H9 (cell line): ENCODE measurements at regions not wholly inside any gene's neighbourhood (a gene's known extent, or its start where the extent isn't known, plus 50 kb on each side); places are given as distances from the start of the nearest gene placed in this dataset.

ENCODE experiments used
- DNase-seq: peaks from one replicate; pipeline ENCODE4 v3.0.0-alpha.2; 2017
- H2AFZ ChIP-seq: one replicate; pipeline ENCODE4 v1.6.1; 2013; ENCODE audit warnings: mild to moderate bottlenecking, low read length, control low read depth, moderate library complexity
- H2AK5ac ChIP-seq: 2 replicates; pipeline ENCODE4 v1.6.1; 2013; ENCODE audit warnings: low read length, control low read depth, mixed read lengths; ENCODE audit not compliant: insufficient read length
- H2BK120ac ChIP-seq: one replicate; pipeline ENCODE4 v1.6.1; 2013; ENCODE audit warnings: low read depth, mild to moderate bottlenecking, low read length, control low read depth, inconsistent platforms; ENCODE audit not compliant: poor library complexity, severe bottlenecking
- H2BK12ac ChIP-seq: 2 replicates; pipeline ENCODE4 v1.6.1; 2013; ENCODE audit warnings: low read length, control low read depth, mixed read lengths, low read depth; ENCODE audit not compliant: insufficient read length
- H2BK15ac ChIP-seq: 2 replicates; pipeline ENCODE4 v1.6.1; 2013; ENCODE audit warnings: low read depth, low read length, control low read depth
- H2BK20ac ChIP-seq: one replicate; pipeline ENCODE4 v1.6.1; 2013; ENCODE audit warnings: low read depth, mild to moderate bottlenecking, low read length, control low read depth, inconsistent platforms; ENCODE audit not compliant: poor library complexity, severe bottlenecking
- H2BK5ac ChIP-seq: 2 replicates; pipeline ENCODE4 v1.6.1; 2013; ENCODE audit warnings: low read length, control low read depth, mixed read lengths; ENCODE audit not compliant: insufficient read length
- H3K14ac ChIP-seq: 2 replicates; pipeline ENCODE4 v1.6.1; 2013; ENCODE audit warnings: low read length, control low read depth; ENCODE audit not compliant: insufficient read depth
- H3K18ac ChIP-seq: 2 replicates; pipeline ENCODE4 v1.6.1; 2013; ENCODE audit warnings: low read depth, mild to moderate bottlenecking, mixed read lengths, low read length, control low read depth; ENCODE audit not compliant: insufficient read length
- H3K23ac ChIP-seq: 2 replicates; pipeline ENCODE4 v1.6.1; 2013; ENCODE audit warnings: low read length, control low read depth, mixed read lengths, low read depth; ENCODE audit not compliant: insufficient read length
- H3K23me2 ChIP-seq: 2 replicates; pipeline ENCODE4 v1.6.1; 2013; ENCODE audit warnings: low read depth, mild to moderate bottlenecking, mixed read lengths, low read length, control low read depth; ENCODE audit not compliant: insufficient read length, poor library complexity, severe bottlenecking
- H3K27ac ChIP-seq: 2 replicates; pipeline ENCODE4 v1.5.1; 2013; ENCODE audit warnings: low read length, control low read depth, mixed read lengths, low read depth; ENCODE audit not compliant: insufficient read length
- H3K27me3 ChIP-seq: 2 replicates; pipeline ENCODE4 v1.6.1; 2013; ENCODE audit warnings: low read length, control low read depth, inconsistent platforms; ENCODE audit not compliant: insufficient read depth
- H3K4ac ChIP-seq: 2 replicates; pipeline ENCODE4 v1.6.1; 2013; ENCODE audit warnings: low read depth, mild to moderate bottlenecking, control low read depth, inconsistent platforms, low read length, moderate library complexity
- H3K4me1 ChIP-seq: 2 replicates; pipeline ENCODE4 v1.6.1; 2013; ENCODE audit warnings: low read length, control low read depth, inconsistent platforms; ENCODE audit not compliant: insufficient read depth
- H3K4me2 ChIP-seq: 2 replicates; pipeline ENCODE4 v1.6.1; 2013; ENCODE audit warnings: low read length, control low read depth, mixed read lengths; ENCODE audit not compliant: insufficient read length, insufficient read depth
- H3K56ac ChIP-seq: 2 replicates; pipeline ENCODE4 v1.6.1; 2013; ENCODE audit warnings: low read depth, mild to moderate bottlenecking, mixed read lengths, low read length, control low read depth; ENCODE audit not compliant: insufficient read length
- H3K79me1 ChIP-seq: 2 replicates; pipeline ENCODE4 v1.6.1; 2013; ENCODE audit warnings: low read depth, mild to moderate bottlenecking, moderate library complexity, low read length, control low read depth, inconsistent platforms; ENCODE audit not compliant: insufficient read depth, poor library complexity, severe bottlenecking
- H3K79me2 ChIP-seq: 2 replicates; pipeline ENCODE4 v1.6.1; 2013; ENCODE audit warnings: low read length, control low read depth, inconsistent platforms; ENCODE audit not compliant: insufficient read depth
- H3K9ac ChIP-seq: 2 replicates; pipeline ENCODE4 v1.6.1; 2013; ENCODE audit warnings: low read length, control low read depth, mixed read lengths; ENCODE audit not compliant: insufficient read length; ENCODE audit errors: extremely low read depth
- H3K9me3 ChIP-seq: one replicate; pipeline ENCODE4 v1.6.1; 2013; ENCODE audit warnings: low read depth, low read length, inconsistent platforms; ENCODE audit not compliant: control insufficient read depth
- H3T11ph ChIP-seq: one replicate; pipeline ENCODE4 v1.6.1; 2013; ENCODE audit warnings: mild to moderate bottlenecking, low read length, control low read depth, inconsistent platforms
- H4K20me1 ChIP-seq: one replicate; pipeline ENCODE4 v1.6.1; 2013; ENCODE audit not compliant: control insufficient read depth, insufficient read length, insufficient read depth
- H4K5ac ChIP-seq: 2 replicates; pipeline ENCODE4 v1.6.1; 2013; ENCODE audit warnings: low read depth, mild to moderate bottlenecking, mixed read lengths, low read length, control low read depth; ENCODE audit not compliant: insufficient read length
- H4K8ac ChIP-seq: replicated peaks from 2 replicates; pipeline ENCODE4 v1.6.1; 2013; ENCODE audit warnings: low read length, control low read depth, mixed read lengths, low read depth; ENCODE audit not compliant: insufficient read length
- H4K91ac ChIP-seq: 2 replicates; pipeline ENCODE4 v1.6.1; 2013; ENCODE audit warnings: low read depth, mild to moderate bottlenecking, moderate library complexity, mixed read lengths, low read length, control low read depth; ENCODE audit not compliant: insufficient read length
- H3K27ac Mint-ChIP-seq, 3 experiments: 2 replicates in 2 of 3; 3 replicates in 1 of 3; pipeline ENCODE4 v1.8.0; 2020 to 2021; ENCODE audit warnings: mixed read lengths in 3 of 3, mild to moderate bottlenecking in 1 of 3, moderate library complexity in 1 of 3
- H3K27me3 Mint-ChIP-seq: 2 replicates; pipeline ENCODE4 v1.8.0; 2021; ENCODE audit warnings: low read depth, mild to moderate bottlenecking, moderate library complexity, mixed read lengths
- H3K36me3 Mint-ChIP-seq, 3 experiments: 2 replicates in 2 of 3; 3 replicates in 1 of 3; pipeline ENCODE4 v1.8.0; 2020 to 2021; ENCODE audit warnings: low read depth in 3 of 3, mixed read lengths in 3 of 3; ENCODE audit not compliant: insufficient read depth in 1 of 3
- H3K4me1 Mint-ChIP-seq, 2 experiments: 2 replicates each; pipeline ENCODE4 v1.8.0; 2020; ENCODE audit warnings: mixed read lengths in 2 of 2
- H3K4me3 Mint-ChIP-seq, 2 experiments: 2 replicates in 1 of 2; 3 replicates in 1 of 2; pipeline ENCODE4 v1.8.0; 2020 to 2021; ENCODE audit warnings: mild to moderate bottlenecking in 2 of 2, mixed read lengths in 2 of 2, moderate library complexity in 1 of 2
- H3K9me3 Mint-ChIP-seq, 2 experiments: 2 replicates in 1 of 2; 3 replicates in 1 of 2; pipeline ENCODE4 v1.8.0; 2020; ENCODE audit warnings: mild to moderate bottlenecking in 2 of 2, mixed read lengths in 2 of 2, moderate library complexity in 1 of 2
- WGBS: extraction: QIAGEN DNeasy Blood & Tissue Kit; methylation state at CpG from one replicate; pipeline ENCODE4 v1.1.7; 2013; ENCODE audit warnings: missing lambda C conversion rate, low lambda C conversion rate, mixed read lengths; ENCODE audit not compliant: insufficient read length; ENCODE audit errors: extremely low coverage; 5-methylcytosine and 5-hydroxymethylcytosine counted together
- TF ChIP-seq, protein P1 (sequence below): fragments of 200-600 bp; sonication (generic); conservative IDR thresholded peaks from 3 replicates; pipeline ENCODE4 v1.8.0; 2021; ENCODE audit warnings: antibody characterized with exemption, mild to moderate bottlenecking

DNA sequence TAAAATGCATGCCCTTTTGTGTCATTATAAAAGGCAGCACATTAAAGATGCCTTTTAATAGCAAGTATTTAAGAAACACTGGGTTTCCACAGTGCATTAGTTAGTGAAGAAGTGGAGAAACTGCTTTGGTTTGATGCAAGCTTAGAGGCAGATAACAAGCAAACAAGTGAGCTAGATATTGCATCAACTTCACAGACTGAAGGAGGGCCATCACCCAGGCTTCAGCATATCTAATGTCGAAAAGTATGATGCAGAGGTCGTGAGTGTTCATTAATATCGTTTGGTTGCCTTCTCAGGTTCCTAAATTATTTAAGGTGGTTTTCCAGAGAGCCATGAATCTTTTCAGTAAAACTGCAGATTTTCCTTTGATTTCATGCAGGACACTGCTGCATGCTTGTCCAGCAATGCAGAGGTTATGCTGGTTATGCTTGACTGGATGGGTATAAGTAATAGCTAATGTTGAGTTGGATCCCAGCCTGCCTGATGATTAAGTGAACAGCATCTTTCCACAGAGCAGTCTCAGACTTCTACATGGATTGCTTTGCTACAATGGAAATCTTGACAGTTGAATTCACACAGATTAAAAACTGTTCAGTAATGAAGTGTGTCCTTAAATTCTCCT lies 69.7 kb upstream of the IPO9 start:
- H4K5ac ChIP-seq = no peak overlapping the region
- no peaks in the 10 kb centered on the region for H3K79me2 ChIP-seq
- H3K27ac ChIP-seq = no peak overlapping the region

More for the DNA sequence above, 69.7 kb upstream of the IPO9 start:
- no peak overlapping the region for H2BK15ac ChIP-seq
- H3K18ac ChIP-seq = no peak overlapping the region
- H3K9ac ChIP-seq = no peak overlapping the region
- no peak overlapping the region for H4K91ac ChIP-seq
- Mint-ChIP-seq H3K36me3 (no peaks in the 10 kb centered on the region), H3K9me3 (no peaks in the 10 kb centered on the region), H3K4me1 (peaks cover 30 to 43% of the 10 kb centered on the region in 2 experiments), H3K27me3 (no peaks in the 10 kb centered on the region; the same call in 1 of the 2 replicates), H3K4me3 (no peak overlapping the region), H3K27ac (0 out of 7 replicates have a peak overlapping the region, but pooled peaks of 1 of the 3 experiments have one; percentile 42)
- H3T11ph ChIP-seq = no peak overlapping the region
- H3K23ac ChIP-seq = no peak overlapping the region
- no peaks in the 10 kb centered on the region for H4K20me1 ChIP-seq
- H2BK12ac ChIP-seq = no peak overlapping the region
- no peaks in the 10 kb centered on the region for H3K9me3 ChIP-seq
- no peak for DNase-seq
- no peak overlapping the region for H2AK5ac ChIP-seq
- no peak overlapping the region for H4K8ac ChIP-seq
- TF ChIP-seq, protein P1, sequence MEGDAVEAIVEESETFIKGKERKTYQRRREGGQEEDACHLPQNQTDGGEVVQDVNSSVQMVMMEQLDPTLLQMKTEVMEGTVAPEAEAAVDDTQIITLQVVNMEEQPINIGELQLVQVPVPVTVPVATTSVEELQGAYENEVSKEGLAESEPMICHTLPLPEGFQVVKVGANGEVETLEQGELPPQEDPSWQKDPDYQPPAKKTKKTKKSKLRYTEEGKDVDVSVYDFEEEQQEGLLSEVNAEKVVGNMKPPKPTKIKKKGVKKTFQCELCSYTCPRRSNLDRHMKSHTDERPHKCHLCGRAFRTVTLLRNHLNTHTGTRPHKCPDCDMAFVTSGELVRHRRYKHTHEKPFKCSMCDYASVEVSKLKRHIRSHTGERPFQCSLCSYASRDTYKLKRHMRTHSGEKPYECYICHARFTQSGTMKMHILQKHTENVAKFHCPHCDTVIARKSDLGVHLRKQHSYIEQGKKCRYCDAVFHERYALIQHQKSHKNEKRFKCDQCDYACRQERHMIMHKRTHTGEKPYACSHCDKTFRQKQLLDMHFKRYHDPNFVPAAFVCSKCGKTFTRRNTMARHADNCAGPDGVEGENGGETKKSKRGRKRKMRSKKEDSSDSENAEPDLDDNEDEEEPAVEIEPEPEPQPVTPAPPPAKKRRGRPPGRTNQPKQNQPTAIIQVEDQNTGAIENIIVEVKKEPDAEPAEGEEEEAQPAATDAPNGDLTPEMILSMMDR = no peak
- H3K4ac ChIP-seq = no peak overlapping the region
- no peaks in the 10 kb centered on the region for H3K79me1 ChIP-seq
- no peak overlapping the region for H3K4me2 ChIP-seq
- no peak overlapping the region for H2BK120ac ChIP-seq
- H3K4me1 ChIP-seq = peaks cover 2% of the 10 kb centered on the region
- no peaks in the 10 kb centered on the region for H3K23me2 ChIP-seq
- WGBS = no CpG with 5 or more reads among the region's 3 CpGs
- no peak overlapping the region for H2BK5ac ChIP-seq
- no peak overlapping the region for H2AFZ ChIP-seq
- H3K27me3 ChIP-seq = no peaks in the 10 kb centered on the region
- no peak overlapping the region for H3K14ac ChIP-seq
- H3K56ac ChIP-seq = no peak overlapping the region
- no peak overlapping the region for H2BK20ac ChIP-seq
